Astrocyte of the spinal cord (primary cell): ENCODE measurements at regions not wholly inside any gene's neighbourhood (a gene's known extent, or its start where the extent isn't known, plus 50 kb on each side); places are given as distances from the start of the nearest gene placed in this dataset.

ENCODE experiments used
- DNase-seq: peaks from one replicate; pipeline ENCODE4 v3.0.0; 2011; ENCODE audit warnings: low read depth, low spot score
- H3K4me3 ChIP-seq: 2 replicates; pipeline ENCODE4 v1.5.1; 2011; ENCODE audit warnings: low read depth, mild to moderate bottlenecking, low read length, moderate library complexity
- in situ Hi-C: cut with HindIII; loops from 2 replicates; pipeline ENCODE4 v1.10.0; 2017; ENCODE audit warnings: low sequenced_read_pairs
- TF ChIP-seq, protein P1 (sequence below): IDR thresholded peaks from 2 replicates; pipeline ENCODE4 v1.5.1; 2012; ENCODE audit warnings: low read depth, mild to moderate bottlenecking, low read length, inconsistent platforms

DNA sequence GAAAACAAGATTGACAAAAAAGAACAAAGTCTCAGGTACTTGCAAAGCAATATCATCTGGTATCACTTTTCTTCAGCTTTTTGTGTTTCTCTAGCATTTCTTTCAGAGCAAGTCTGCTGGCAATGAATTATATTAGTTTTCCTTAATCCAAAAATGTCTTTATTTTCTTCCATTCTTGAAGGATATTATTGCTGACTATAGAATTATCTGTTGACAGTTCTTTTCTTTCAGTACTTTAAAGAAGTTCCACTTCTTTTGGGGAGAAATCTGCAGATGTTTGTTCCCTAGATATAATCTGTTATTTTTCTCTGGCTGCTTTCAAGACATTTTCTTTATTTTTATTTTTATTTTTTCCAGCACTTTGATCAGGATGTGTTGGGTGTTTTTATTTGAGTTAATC, 161.8 kb upstream of the SPRED2 start:
- TF ChIP-seq, protein P1, sequence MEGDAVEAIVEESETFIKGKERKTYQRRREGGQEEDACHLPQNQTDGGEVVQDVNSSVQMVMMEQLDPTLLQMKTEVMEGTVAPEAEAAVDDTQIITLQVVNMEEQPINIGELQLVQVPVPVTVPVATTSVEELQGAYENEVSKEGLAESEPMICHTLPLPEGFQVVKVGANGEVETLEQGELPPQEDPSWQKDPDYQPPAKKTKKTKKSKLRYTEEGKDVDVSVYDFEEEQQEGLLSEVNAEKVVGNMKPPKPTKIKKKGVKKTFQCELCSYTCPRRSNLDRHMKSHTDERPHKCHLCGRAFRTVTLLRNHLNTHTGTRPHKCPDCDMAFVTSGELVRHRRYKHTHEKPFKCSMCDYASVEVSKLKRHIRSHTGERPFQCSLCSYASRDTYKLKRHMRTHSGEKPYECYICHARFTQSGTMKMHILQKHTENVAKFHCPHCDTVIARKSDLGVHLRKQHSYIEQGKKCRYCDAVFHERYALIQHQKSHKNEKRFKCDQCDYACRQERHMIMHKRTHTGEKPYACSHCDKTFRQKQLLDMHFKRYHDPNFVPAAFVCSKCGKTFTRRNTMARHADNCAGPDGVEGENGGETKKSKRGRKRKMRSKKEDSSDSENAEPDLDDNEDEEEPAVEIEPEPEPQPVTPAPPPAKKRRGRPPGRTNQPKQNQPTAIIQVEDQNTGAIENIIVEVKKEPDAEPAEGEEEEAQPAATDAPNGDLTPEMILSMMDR, result no peak
- DNase-seq, result no peak
- H3K4me3 ChIP-seq, result no peak overlapping the region
- in situ Hi-C loops, result no loop called here

DNA sequence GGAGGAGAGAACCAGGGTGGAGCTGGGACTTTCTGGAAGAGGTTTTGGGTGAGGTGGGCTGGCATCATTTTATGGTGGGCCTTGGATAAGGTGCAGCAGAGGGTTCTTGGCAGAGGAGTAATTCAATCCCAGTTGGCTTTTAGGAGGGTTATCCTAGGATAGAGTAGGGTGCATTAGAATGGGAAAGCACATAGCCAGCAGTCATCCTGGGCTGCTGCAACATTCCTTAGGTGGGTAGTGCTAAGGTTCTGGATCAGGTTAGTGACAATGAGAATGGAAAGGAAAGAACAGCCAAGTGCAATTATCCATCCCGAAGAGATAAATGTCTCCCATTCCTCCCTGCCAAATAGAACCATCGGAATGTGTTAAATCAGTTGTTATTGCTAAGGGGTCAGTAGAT, 157.3 kb upstream of the SPRED2 start:
- in situ Hi-C loops, result no loop called here
- TF ChIP-seq, protein P1, result no peak

DNA sequence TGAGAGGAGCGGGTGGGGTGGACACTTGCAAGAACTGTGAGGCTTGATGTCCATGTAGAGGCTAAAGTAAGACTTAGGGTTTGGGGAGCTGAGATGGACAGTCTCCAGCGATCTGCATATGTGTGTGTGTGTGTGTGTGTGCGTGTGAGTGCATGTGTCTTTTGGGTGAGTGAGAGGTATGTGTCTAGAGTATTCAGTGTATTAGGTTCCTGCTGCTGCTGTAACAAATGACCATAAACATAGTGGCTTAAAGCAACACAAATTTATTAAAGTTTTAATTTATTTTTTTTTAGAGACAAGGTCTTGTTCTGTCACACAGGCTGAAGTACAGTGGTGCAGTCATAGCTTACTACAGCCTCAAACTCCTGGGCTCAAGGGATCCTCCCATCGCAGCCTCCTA, 155.4 kb upstream of the SPRED2 start:
- in situ Hi-C loops, result no loop called here
- TF ChIP-seq, protein P1, result no peak
- no peak overlapping the region for H3K4me3 ChIP-seq
- DNase-seq, result no peak

More for the DNA sequence above, 157.3 kb upstream of the SPRED2 start:
- H3K4me3 ChIP-seq, result no peak overlapping the region
- no peak for DNase-seq

DNA sequence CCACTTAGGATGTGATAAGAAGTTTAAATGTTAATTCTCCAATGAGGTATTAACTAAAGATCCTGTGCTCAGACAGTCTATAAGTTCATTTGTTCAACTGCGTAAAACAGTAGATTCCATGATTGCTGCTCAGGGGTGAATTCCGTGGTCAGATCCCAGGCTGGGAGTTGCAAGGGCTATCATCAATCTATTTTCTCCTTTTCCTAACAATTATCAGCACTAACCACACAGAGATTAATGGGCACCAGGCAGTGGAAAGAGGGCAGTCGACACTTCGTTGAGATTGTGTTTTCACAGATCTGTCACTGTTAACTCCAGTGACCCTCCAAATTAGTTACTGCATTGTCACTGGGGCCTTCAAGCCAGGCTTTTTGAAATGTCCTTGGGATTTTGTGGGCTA, 154.1 kb upstream of the SPRED2 start:
- TF ChIP-seq, protein P1, result no peak
- in situ Hi-C loops, result no loop called here
- DNase-seq, result no peak
- H3K4me3 ChIP-seq, result no peak overlapping the region

DNA sequence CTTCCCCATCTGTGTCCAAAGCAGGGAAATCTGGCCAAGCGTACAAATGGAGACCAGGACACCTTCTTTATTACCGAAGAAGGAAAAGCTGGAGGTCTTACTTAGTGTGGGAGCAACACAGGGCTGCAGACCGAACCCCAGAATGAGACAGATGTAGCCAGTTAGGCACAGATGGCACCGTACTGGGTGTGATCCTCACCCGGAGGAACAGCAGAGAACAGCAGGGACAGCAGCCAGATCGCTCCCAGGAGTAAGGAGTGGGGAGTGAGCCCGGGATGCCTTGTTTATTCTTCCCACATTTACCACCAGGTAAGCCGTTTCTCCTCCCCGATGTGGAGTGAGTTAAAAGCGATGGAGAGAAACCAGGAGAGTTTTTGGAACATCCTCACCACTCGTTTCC, 150.7 kb upstream of the SPRED2 start:
- in situ Hi-C loops, result no loop called here
- no peak overlapping the region for H3K4me3 ChIP-seq
- TF ChIP-seq, protein P1, result no peak
- no peak for DNase-seq

DNA sequence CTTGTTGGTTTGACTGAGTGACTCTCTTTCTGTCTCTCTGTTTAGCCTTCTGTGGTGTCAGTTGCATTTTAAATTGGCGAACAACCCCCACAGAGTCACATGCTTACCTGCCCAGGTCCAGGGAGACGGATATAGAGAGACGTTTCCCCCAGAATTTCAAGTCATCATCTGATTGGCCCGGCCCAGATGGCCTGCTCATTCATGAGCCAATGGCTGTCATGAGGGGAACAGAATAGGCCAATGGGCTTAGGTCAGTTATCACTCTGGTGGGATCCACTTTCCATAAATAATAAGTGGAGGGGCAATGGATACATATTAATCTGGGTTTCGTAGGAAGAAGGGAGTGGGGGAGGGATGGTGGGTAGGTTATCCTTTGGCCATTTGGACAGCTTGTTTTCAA, 150.0 kb upstream of the SPRED2 start:
- no peak overlapping the region for H3K4me3 ChIP-seq
- no peak for DNase-seq
- in situ Hi-C loops, result no loop called here
- TF ChIP-seq, protein P1, result no peak

DNA sequence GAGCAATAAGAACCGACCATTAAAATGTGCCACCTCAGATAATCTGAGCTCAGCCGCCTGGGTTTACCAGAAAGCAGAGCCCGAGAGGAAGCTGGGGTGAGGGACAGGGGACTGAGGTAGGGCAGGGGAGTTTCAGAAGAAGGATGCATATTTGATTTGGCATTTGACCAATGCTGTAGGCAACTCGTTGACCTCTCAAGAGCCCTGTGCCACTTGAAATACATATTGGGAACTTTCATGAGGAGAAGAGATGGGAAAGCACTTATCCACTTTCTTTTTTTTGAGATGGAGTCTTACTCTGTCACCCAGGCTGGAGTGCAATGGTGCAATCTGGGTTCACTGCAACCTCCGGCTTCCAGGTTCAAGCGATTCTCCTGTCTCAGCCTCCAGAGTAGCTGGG, 148.4 kb upstream of the SPRED2 start:
- TF ChIP-seq, protein P1, result no peak
- DNase-seq, result no peak
- in situ Hi-C loops, result no loop called here
- H3K4me3 ChIP-seq, result no peak overlapping the region
